ENCODE measurements at regions not wholly inside any gene's neighbourhood (a gene's known extent, or its start where the extent isn't known, plus 50 kb on each side); places are given as distances from the start of the nearest gene placed in this dataset.

- H3K9me3 ChIP-seq (ENCODE audit: control insufficient read depth in 4 of 4, insufficient read depth in 3 of 4, low read length in 3 of 4): no peaks in the 10 kb centered on the region
- no peaks in the 10 kb centered on the region for H3K27me3 ChIP-seq (ENCODE audit: control insufficient read depth in 3 of 3, insufficient read depth in 3 of 3, low read length in 2 of 3)
- no peak overlapping the region for H3K4me3 ChIP-seq
- TF ChIP-seq, protein P1, sequence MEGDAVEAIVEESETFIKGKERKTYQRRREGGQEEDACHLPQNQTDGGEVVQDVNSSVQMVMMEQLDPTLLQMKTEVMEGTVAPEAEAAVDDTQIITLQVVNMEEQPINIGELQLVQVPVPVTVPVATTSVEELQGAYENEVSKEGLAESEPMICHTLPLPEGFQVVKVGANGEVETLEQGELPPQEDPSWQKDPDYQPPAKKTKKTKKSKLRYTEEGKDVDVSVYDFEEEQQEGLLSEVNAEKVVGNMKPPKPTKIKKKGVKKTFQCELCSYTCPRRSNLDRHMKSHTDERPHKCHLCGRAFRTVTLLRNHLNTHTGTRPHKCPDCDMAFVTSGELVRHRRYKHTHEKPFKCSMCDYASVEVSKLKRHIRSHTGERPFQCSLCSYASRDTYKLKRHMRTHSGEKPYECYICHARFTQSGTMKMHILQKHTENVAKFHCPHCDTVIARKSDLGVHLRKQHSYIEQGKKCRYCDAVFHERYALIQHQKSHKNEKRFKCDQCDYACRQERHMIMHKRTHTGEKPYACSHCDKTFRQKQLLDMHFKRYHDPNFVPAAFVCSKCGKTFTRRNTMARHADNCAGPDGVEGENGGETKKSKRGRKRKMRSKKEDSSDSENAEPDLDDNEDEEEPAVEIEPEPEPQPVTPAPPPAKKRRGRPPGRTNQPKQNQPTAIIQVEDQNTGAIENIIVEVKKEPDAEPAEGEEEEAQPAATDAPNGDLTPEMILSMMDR (IDR thresholded peaks at IDR 0.05; ENCODE audit: control extremely low read depth, extremely low read depth): no peak
- H3K27ac ChIP-seq (ENCODE audit: low read depth in 1 of 2, low read length in 1 of 2): peak overlapping the region in 1 of 2 donors; percentile 49
- ATAC-seq (ENCODE audit: insufficient read depth, low FRiP score) (no peak), DNase-seq (no peak)
- WGBS, 2 donors: 88 to 91% methylated on average over 2 of the region's 2 CpGs
- H3K36me3 ChIP-seq (ENCODE audit: control insufficient read depth in 4 of 4, insufficient read depth in 4 of 4, low read length in 4 of 4): no peaks in the 10 kb centered on the region
- H3K4me1 ChIP-seq (ENCODE audit: control insufficient read depth in 5 of 5, insufficient read depth in 5 of 5, low read length in 5 of 5): peaks cover 0 to 12% (median 0%) of the 10 kb centered on the region in 5 donors
- H3K9ac ChIP-seq (ENCODE audit: insufficient read depth in 1 of 2, low read length in 2 of 2): no peak overlapping the region
Measured at GRCh38 chr3:44048949-44049348, 192.7 kb upstream of the TOPAZ1 start.

GRCh38 chr3:44050101-44050500 lies 191.6 kb upstream of the TOPAZ1 start:
- peaks cover 0 to 12% (median 0%) of the 10 kb centered on the region in 5 donors for H3K4me1 ChIP-seq (ENCODE audit: control insufficient read depth in 5 of 5, insufficient read depth in 5 of 5, low read length in 5 of 5)
- no peak for ATAC-seq (ENCODE audit: insufficient read depth, low FRiP score)
- H3K9ac ChIP-seq (ENCODE audit: insufficient read depth in 1 of 2, low read length in 2 of 2): no peak overlapping the region
- no peak for DNase-seq
- 90% methylated on average over 9 of the region's 9 CpGs for WGBS, 2 donors
- no peaks in the 10 kb centered on the region for H3K9me3 ChIP-seq (ENCODE audit: control insufficient read depth in 4 of 4, insufficient read depth in 3 of 4, low read length in 3 of 4)
- H3K27me3 ChIP-seq (ENCODE audit: control insufficient read depth in 3 of 3, insufficient read depth in 3 of 3, low read length in 2 of 3): peaks cover 0 to 5% (median 0%) of the 10 kb centered on the region in 3 donors
- H3K4me3 ChIP-seq: no peak overlapping the region
- no peaks in the 10 kb centered on the region for H3K36me3 ChIP-seq (ENCODE audit: control insufficient read depth in 4 of 4, insufficient read depth in 4 of 4, low read length in 4 of 4)
- TF ChIP-seq, protein P1 (IDR thresholded peaks at IDR 0.05; ENCODE audit: control extremely low read depth, extremely low read depth): no peak
- no peak overlapping the region for H3K27ac ChIP-seq (ENCODE audit: low read depth in 1 of 2, low read length in 1 of 2)

DNA sequence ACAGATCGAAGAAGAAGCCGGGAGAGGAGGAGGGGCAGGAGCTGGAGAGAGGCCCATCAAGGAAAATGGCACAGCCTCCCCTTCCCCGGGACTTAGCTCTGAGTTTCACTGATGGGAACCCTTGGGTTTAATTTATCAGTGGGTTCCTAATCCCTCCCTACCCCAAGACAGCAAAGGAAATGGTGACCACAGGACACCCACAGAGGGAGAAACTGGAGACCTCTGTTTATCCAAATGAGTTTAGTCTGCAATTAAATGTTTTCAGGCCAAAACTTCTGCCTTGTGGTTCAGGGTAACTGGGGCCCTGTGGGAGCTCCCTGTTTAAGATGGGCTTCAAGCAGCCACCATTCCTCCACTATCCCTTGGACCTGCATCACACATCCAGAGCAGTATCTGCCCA lies 190.8 kb upstream of the TOPAZ1 start:
- no peak for ATAC-seq (ENCODE audit: insufficient read depth, low FRiP score)
- H3K4me1 ChIP-seq (ENCODE audit: control insufficient read depth in 5 of 5, insufficient read depth in 5 of 5, low read length in 5 of 5): peaks cover 0 to 12% (median 0%) of the 10 kb centered on the region in 5 donors
- no peak for DNase-seq
- H3K27me3 ChIP-seq (ENCODE audit: control insufficient read depth in 3 of 3, insufficient read depth in 3 of 3, low read length in 2 of 3): peaks cover 0 to 5% (median 0%) of the 10 kb centered on the region in 3 donors
- no peak overlapping the region for H3K9ac ChIP-seq (ENCODE audit: insufficient read depth in 1 of 2, low read length in 2 of 2)
- TF ChIP-seq, protein P1 (IDR thresholded peaks at IDR 0.05; ENCODE audit: control extremely low read depth, extremely low read depth): no peak
- no peaks in the 10 kb centered on the region for H3K9me3 ChIP-seq (ENCODE audit: control insufficient read depth in 4 of 4, insufficient read depth in 3 of 4, low read length in 3 of 4)
- H3K4me3 ChIP-seq: no peak overlapping the region
- WGBS, 2 donors: 74 to 84% methylated on average over 3 of the region's 3 CpGs
- H3K36me3 ChIP-seq (ENCODE audit: control insufficient read depth in 4 of 4, insufficient read depth in 4 of 4, low read length in 4 of 4): no peaks in the 10 kb centered on the region
- no peak overlapping the region for H3K27ac ChIP-seq (ENCODE audit: low read depth in 1 of 2, low read length in 1 of 2)

GRCh38 chr3:44055951-44056350 lies 185.7 kb upstream of the TOPAZ1 start:
- Histone ChIP-seq H3K4me1 (ENCODE audit: control insufficient read depth in 5 of 5, insufficient read depth in 5 of 5, low read length in 5 of 5) (peaks cover 0 to 7% (median 0%) of the 10 kb centered on the region in 5 donors), H3K9ac (ENCODE audit: insufficient read depth in 1 of 2, low read length in 2 of 2) (no peak overlapping the region), H3K36me3 (ENCODE audit: control insufficient read depth in 4 of 4, insufficient read depth in 4 of 4, low read length in 4 of 4) (no peaks in the 10 kb centered on the region), H3K4me3 (no peak overlapping the region), H3K27ac (ENCODE audit: low read depth in 1 of 2, low read length in 1 of 2) (no peak overlapping the region), H3K9me3 (ENCODE audit: control insufficient read depth in 4 of 4, insufficient read depth in 3 of 4, low read length in 3 of 4) (no peaks in the 10 kb centered on the region), H3K27me3 (ENCODE audit: control insufficient read depth in 3 of 3, insufficient read depth in 3 of 3, low read length in 2 of 3) (peaks cover 0 to 20% (median 8%) of the 10 kb centered on the region in 3 donors)
- TF ChIP-seq, protein P1 (IDR thresholded peaks at IDR 0.05; ENCODE audit: control extremely low read depth, extremely low read depth): no peak
- DNase-seq (no peak), ATAC-seq (ENCODE audit: insufficient read depth, low FRiP score) (no peak)
- 82 to 86% methylated on average over 3 of the region's 3 CpGs for WGBS, 2 donors

Measured in lung (tissue), 11 donors.